HEK293 (cell line): ENCODE measurements at regions not wholly inside any gene's neighbourhood (a gene's known extent, or its start where the extent isn't known, plus 50 kb on each side); places are given as distances from the start of the nearest gene placed in this dataset.

Source experiments
- CTCF ChIP-seq: fragments of 450-650 bp; formaldehyde crosslinking; IDR thresholded peaks from 2 replicates; pipeline ENCODE4 v1.5.1; 2016; ENCODE audit warnings: missing biosample characterization, missing genetic modification characterization
- ELK4 ChIP-seq: IDR thresholded peaks from 2 replicates; pipeline ENCODE4 v1.6.1; 2011; ENCODE audit warnings: mild to moderate bottlenecking, low read depth, low read length, borderline replicate concordance
- KLF16 ChIP-seq: fragments of 450-650 bp; formaldehyde crosslinking; IDR thresholded peaks from 2 replicates; pipeline ENCODE4 v1.5.1; 2017; ENCODE audit warnings: missing biosample characterization, missing genetic modification characterization
- PRDM4 ChIP-seq: fragments of 450-650 bp; formaldehyde crosslinking; IDR thresholded peaks from 2 replicates; pipeline ENCODE4 v1.5.1; 2017; ENCODE audit warnings: missing biosample characterization, missing genetic modification characterization
- REPIN1 ChIP-seq: fragments of 450-650 bp; formaldehyde crosslinking; IDR thresholded peaks from 2 replicates; pipeline ENCODE4 v1.5.1; 2017; ENCODE audit warnings: missing biosample characterization, missing genetic modification characterization, low read depth
- ZNF19 ChIP-seq: fragments of 450-650 bp; formaldehyde crosslinking; IDR thresholded peaks from 2 replicates; pipeline ENCODE4; 2016; ENCODE audit warnings: missing biosample characterization, missing genetic modification characterization, low read depth
- ZNF274 ChIP-seq, 2 experiments: fragments of 200-500 bp in 1 of 2; fragments of 450-650 bp in 1 of 2; sonication (Bioruptor generic) in 1 of 2; formaldehyde crosslinking in 1 of 2; IDR thresholded peaks; 2 replicates each; pipeline versions ENCODE4 v1.5.1 to v1.6.1; 2014 to 2016; ENCODE audit warnings: borderline replicate concordance in 1 of 2, inconsistent platforms in 1 of 2, low read length in 1 of 2, missing biosample characterization in 1 of 2, missing genetic modification characterization in 1 of 2
- ZNF521 ChIP-seq: fragments of 450-650 bp; formaldehyde crosslinking; IDR thresholded peaks from 2 replicates; pipeline ENCODE4 v1.5.1; 2017; ENCODE audit warnings: missing biosample characterization, mild to moderate bottlenecking, missing genetic modification characterization
- ZNF549 ChIP-seq: fragments of 450-650 bp; IDR thresholded peaks from 2 replicates; pipeline ENCODE4 v1.5.1; 2018; ENCODE audit warnings: missing biosample characterization, missing genetic modification characterization, mild to moderate bottlenecking, inconsistent platforms, moderate library complexity
- ZNF596 ChIP-seq: fragments of 450-650 bp; IDR thresholded peaks from 2 replicates; pipeline ENCODE4 v1.5.0; 2018; ENCODE audit warnings: missing biosample characterization, mild to moderate bottlenecking, missing genetic modification characterization, moderate library complexity
- ZNF76 ChIP-seq: fragments of 450-650 bp; formaldehyde crosslinking; IDR thresholded peaks from 2 replicates; pipeline ENCODE4; 2016; ENCODE audit warnings: low read depth, missing biosample characterization, missing genetic modification characterization, borderline replicate concordance
- ZNF777 ChIP-seq: fragments of 450-650 bp; formaldehyde crosslinking; IDR thresholded peaks from 2 replicates; pipeline ENCODE4 v1.5.1; 2017; ENCODE audit warnings: missing biosample characterization, missing genetic modification characterization, borderline replicate concordance
- ZNF792 ChIP-seq: fragments of 450-650 bp; formaldehyde crosslinking; IDR thresholded peaks from 2 replicates; pipeline ENCODE4 v1.5.1; 2016; ENCODE audit warnings: missing biosample characterization, missing genetic modification characterization
- ZNF843 ChIP-seq: fragments of 450-650 bp; formaldehyde crosslinking; IDR thresholded peaks from 2 replicates; pipeline ENCODE4 v1.5.1; 2016; ENCODE audit warnings: missing biosample characterization, missing genetic modification characterization

GRCh38 chr10:33492701-33493345 lies 158.4 kb upstream of the NRP1 start:
- TF ChIP-seq KLF16 (tag by site-specific recombination), result no peak
- TF ChIP-seq CTCF, result no peak
- no peak for TF ChIP-seq ZNF19 (tag by site-specific recombination)
- TF ChIP-seq ZNF76, result no peak
- no peak for TF ChIP-seq REPIN1 (tag by site-specific recombination)
- no peak for TF ChIP-seq ZNF549
- TF ChIP-seq ZNF792 (tag by site-specific recombination), result no peak
- TF ChIP-seq ZNF521 (tag by site-specific recombination), result no peak
- TF ChIP-seq ZNF777 (tag by site-specific recombination), result no peak
- TF ChIP-seq ZNF274 (IDR thresholded peaks at IDR 0.05; ENCODE audit: low read length), result no peak
- no peak for TF ChIP-seq ZNF274 (tag by site-specific recombination; IDR thresholded peaks at IDR 0.05; ENCODE audit: borderline replicate concordance)
- no peak for TF ChIP-seq PRDM4 (tag by site-specific recombination)
- TF ChIP-seq ZNF843, result no peak
- no peak for TF ChIP-seq ZNF596 (tag by site-specific recombination)
- TF ChIP-seq ELK4, result no peak
